ENCODE measurements at regions not wholly inside any gene's neighbourhood (a gene's known extent, or its start where the extent isn't known, plus 50 kb on each side); places are given as distances from the start of the nearest gene placed in this dataset.
"Not testable (repeated sequence)": the region's sequence is repeated elsewhere in the genome, so short reads cannot be mapped to it uniquely, and the experiment has no call there.

DNA sequence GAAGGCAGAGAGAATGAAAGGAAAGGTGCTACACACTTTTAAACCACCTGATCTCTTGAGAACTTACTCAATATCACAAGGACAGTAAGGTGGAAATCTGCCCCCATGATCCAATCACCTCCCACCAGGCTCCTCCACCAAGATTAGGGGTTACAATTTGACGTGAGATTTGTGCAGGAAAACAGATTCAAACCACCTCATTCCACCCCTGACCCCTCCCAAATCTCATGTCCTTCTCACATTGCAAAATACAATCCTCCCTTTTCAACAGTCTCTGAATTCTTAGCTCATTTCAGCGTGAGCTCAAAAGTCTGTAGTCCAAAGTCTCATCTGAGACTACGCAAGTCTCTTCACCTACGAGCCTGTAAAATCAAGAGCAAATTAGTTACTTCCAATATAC, 768.3 kb upstream of the COX7C start:
- no peak for DNase-seq (ENCODE audit: low spot score)

- DNase-seq (ENCODE audit: low spot score) = no peak
Observed at GRCh38 chr5:85865296-85865695, 752.4 kb upstream of the COX7C start.

GRCh38 chr5:85868070-85868469, 749.7 kb upstream of the COX7C start:
- peak; percentile 25 for DNase-seq (ENCODE audit: low spot score)

DNA sequence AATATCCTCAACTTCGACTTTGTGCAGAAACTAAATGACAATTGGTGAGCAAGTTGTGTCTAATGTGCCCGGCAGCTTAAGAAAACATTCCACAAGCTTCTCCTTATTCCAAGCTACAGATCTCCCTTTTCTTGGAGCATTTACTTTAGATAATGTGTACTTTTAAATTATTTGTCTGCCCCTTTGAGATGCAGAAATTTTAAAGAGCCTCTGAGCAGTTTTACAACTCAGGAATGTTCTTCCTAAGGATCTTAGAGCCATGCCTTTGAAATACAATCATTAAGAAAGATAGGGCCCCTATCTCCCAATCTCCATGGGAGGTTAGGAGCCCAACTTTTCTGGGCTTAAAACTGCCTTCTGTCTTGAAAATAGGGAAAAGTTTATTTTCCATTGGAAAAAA, 723.7 kb upstream of the COX7C start:
- DNase-seq (ENCODE audit: low spot score) = no peak

DNA sequence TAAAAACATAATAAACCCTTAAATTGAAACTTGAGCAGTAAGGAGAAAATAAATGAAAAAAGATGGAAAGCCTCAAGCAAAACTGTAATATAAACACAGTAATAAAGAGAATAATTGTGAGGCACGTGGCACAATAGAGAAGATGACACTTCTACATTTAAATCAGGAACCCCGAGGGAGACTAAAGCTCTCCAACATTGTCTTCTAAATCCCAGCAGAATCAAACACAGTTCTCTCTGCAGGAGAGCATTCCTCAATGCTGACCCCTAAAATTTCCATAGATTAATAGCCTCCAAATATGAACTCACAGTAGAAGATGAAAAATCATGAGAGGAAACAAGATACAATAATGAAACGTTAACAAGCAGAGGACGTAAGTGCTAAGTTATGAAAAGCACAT, 721.2 kb upstream of the COX7C start:
- DNase-seq (ENCODE audit: low spot score) = no peak

GRCh38 chr5:85906460-85906859, 711.3 kb upstream of the COX7C start:
- DNase-seq (ENCODE audit: low spot score) = no peak

- no peak for DNase-seq (ENCODE audit: low spot score)
Observed at GRCh38 chr5:85910335-85910734, 707.4 kb upstream of the COX7C start.

GRCh38 chr5:85920984-85921383, 696.8 kb upstream of the COX7C start:
- no peak for DNase-seq (ENCODE audit: low spot score)

DNA sequence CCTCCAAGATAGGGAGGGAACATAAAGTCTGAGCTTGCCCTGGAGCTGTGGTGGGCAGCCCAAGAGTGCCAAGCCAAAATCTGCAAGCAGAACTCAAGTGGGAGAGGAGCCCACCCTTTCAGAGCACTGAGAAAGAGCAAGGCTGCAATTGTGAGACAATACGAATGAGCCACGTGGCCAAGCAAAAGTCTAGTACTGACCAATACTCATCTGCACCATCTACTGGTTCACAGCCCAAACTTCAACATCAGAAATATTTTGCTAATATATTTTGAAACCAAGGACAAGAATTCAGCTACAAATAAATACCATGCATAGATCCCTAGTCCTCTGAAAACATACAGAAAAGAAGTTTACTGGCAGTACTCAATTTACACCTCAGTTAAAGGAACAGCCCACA, 696.2 kb upstream of the COX7C start:
- no peak for DNase-seq (ENCODE audit: low spot score)

DNA sequence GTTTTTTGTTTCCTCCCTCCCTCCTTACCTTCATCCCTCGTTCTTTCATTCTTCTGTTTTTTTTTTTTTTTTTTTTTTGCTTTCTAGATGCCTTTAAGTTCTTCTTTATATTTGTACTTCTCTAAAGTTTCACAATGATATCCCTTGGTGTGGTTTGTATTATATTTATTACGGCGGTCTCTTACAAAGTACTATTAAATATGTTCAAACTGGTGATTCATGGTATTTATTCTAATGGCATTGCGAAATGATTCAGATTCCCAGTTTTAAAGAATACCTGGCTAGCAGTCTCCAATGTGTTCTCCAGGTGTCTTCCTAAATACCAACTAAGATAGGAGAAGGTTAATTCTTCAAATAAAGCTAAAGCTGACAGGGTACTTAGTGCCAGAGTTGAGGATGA, 690.1 kb upstream of the COX7C start:
- DNase-seq (ENCODE audit: low spot score) = no peak

DNA sequence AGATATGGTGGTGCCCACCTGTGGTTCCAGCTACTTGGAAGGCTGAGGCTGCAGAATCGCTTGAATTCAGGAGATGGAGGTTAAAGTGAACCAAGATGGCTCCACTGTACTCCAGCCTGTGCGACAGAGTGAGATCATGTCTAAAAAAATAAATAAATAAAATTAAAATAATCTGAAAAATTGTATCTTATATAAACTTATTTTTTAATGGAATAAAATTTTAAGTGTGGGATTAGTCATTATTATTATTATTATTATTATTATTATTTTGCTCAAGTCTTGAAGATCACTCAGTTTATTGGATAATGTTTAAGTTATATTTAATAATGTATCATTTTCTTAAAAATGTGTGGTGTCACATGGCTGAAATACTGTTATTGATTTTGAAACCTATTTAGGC, 688.0 kb upstream of the COX7C start:
- no peak for DNase-seq (ENCODE audit: low spot score)

DNA sequence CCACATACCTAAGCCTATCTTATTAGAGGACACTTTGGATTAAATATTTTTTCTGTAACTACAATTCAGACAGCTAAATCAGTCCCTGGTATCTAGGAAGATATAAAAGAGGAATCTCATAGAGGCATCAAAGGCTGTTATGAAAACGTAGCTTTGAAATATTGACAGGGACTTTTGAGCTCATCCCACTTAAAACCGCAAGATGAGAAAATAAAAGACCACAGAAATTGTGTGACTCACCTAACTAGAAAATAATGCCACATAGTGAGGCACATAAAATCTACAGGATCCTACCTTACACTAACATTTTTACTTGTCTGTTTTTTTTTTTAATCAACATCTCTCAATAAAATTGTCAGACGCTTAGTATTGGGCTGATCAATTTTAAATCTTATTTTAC, 686.5 kb upstream of the COX7C start:
- DNase-seq (ENCODE audit: low spot score) = no peak

DNA sequence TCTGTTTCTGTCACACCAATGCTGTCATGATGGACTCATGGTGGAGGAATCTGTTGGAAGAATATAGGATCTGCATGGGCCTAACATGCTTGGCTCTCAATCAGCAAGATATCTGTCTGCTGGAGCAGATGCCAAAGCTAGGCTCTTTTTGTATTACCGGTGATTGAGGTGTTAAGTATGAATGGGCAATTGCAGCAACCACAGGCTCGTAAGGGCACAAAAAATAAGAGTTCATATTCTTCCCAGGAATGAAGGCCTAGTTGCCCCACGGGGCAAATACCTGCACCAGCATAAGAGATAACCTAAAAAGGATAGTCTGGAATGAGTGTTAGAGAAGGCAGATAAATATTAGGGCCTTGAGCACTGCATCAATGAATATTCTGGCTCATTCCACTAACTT, 679.5 kb upstream of the COX7C start:
- no peak for DNase-seq (ENCODE audit: low spot score)

GRCh38 chr5:85951707-85952210, 666.0 kb upstream of the COX7C start:
- no peak for DNase-seq (ENCODE audit: low spot score)

- DNase-seq (ENCODE audit: low spot score) = no peak
Observed at GRCh38 chr5:85952680-85953079, 665.1 kb upstream of the COX7C start.

DNA sequence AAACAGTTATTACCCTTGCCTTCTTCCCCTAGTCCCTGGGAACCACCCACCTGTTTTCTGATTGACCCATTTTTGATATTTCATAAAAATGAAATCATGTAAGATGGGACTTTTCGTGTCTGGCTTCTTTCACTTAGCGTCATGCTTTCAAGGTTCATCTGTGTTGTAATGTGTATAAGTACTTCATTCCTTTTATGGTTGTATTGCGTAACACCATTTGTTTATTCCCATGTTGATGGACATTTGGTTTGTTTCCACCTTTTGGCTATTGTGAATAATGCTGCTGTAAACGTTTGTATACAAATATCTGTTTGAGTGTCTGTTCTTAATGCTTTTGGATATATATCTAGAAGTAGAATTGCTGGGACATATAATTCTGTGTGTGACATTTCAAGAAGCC, 650.1 kb upstream of the COX7C start:
- no peak for DNase-seq (ENCODE audit: low spot score)

GRCh38 chr5:85972539-85972938, 645.2 kb upstream of the COX7C start:
- DNase-seq (ENCODE audit: low spot score) = no peak

DNA sequence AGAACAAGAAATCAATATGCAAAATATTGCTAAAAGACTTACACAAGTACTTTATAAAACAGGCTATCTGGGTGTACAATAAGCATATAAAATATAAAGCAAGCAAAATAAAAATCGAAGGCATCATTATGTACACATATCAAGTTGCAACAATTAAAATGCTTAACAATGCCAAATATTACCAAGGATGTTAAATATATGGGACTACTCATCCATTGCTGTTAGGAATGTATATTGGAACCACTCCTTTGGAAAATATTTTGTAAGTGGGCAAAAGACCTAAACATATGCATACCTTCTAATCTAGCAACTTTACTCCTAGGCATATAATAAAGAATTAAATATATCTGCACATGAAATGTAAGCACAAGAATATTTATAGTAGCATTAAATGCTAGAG, 632.6 kb upstream of the COX7C start:
- DNase-seq (ENCODE audit: low spot score) = no peak

DNA sequence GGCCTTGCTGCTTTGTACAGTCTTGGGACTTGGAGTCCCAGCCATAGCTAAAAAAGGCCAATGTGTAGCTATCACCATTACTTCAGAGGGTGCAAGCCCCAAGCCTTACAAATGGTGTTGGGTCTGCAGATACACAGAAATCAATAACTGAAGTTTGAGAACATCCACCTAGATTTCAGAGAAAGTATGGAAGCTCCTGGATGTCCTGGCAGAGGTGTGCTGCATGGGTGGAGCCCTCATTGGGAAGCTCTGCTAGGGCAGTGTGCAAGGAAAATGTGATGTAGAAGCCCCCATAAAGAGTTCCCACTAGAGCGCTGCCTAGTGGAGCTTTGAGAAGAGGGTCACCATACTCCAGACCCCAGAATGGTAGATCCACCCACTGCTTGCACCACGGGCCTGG, 626.7 kb upstream of the COX7C start:
- no peak for DNase-seq (ENCODE audit: low spot score)

GRCh38 chr5:85994653-85995052, 623.1 kb upstream of the COX7C start:
- not testable (repeated sequence) for DNase-seq (ENCODE audit: low spot score)

GRCh38 chr5:85998656-85999055, 619.1 kb upstream of the COX7C start:
- no peak for DNase-seq (ENCODE audit: low spot score)

- DNase-seq (ENCODE audit: low spot score) = no peak
Observed at GRCh38 chr5:86008293-86008692, 609.4 kb upstream of the COX7C start.

DNA sequence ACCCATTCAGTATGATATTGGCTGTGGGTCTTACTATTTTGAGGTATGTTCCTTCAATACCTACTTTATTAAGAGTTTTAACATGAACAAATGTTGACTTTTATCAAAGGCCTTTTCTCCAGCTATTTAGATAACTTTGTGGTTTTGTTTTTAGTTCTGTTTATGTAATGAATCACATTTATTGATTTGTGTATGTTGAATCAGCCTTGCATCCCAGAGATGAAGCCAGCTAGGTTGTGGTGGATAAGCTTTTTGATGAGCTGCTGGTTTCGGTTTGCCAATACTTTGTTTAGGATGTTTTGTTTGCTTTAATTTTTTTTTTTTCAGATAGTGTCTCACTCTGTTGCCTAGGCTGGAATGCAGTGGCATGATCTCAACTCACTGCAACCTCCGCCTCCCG, 609.0 kb upstream of the COX7C start:
- no peak for DNase-seq (ENCODE audit: low spot score)

DNA sequence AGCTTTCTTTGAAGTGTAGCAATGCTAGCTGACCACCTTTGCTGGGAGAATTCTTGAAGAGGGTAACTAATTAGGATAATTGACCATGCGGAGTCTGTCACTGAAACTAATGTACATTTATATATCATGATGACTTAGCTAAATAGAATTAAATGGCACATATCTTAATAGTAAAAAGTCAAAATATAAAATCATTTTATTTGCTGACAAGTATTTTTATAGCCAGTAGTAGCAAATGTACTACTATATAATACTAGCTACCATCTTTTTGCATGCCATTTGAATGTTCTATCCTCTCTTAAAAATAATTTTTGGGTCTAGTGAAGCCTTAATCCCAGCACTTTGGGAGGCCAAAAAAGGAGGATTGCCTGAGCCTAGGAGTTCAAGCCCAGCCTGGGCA, 605.8 kb upstream of the COX7C start:
- DNase-seq (ENCODE audit: low spot score) = no peak

GRCh38 chr5:86029308-86029707, 588.4 kb upstream of the COX7C start:
- DNase-seq (ENCODE audit: low spot score) = no peak

Measured in HuH-7 (cell line).